ENCODE measurements at regions not wholly inside any gene's neighbourhood (a gene's known extent, or its start where the extent isn't known, plus 50 kb on each side); places are given as distances from the start of the nearest gene placed in this dataset.

DNA sequence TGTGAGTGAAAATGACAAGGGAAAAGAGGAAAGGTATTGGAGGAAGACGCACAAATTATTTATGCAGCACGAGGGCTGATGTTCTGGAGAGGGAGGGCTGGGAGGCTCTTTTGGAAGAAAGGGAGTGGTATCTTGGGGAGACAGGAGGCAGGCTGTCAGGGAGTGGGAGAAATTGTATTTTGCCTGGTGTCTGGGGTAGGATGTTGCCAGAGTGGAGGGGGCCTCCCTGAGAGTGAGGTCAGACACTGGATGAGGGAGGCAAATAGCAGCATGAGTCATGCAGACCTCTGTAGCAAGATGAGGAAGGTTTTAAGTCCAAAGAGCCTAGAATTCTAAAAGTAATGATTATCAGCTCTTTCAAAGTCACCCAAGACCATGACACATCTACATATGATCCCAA is 158.0 kb downstream of the DMRT2 start:
- TF ChIP-seq POLR2AphosphoS5 (IDR thresholded peaks at IDR 0.05; ENCODE audit: borderline replicate concordance, low read depth, low read length) (no peak), EZH2 (IDR thresholded peaks at IDR 0.05) (no peak), FOXP2 (optimal IDR thresholded peaks at IDR 0.05; ENCODE audit: control extremely low read depth, extremely low read length, insufficient read depth) (no peak)
